Spleen (tissue), 7 donors: ENCODE measurements at regions not wholly inside any gene's neighbourhood (a gene's known extent, or its start where the extent isn't known, plus 50 kb on each side); places are given as distances from the start of the nearest gene placed in this dataset.

ENCODE experiments used
- POLR2AphosphoS5 ChIP-seq, 3 donors: sonication (generic); formaldehyde crosslinking; IDR thresholded peaks; one replicate each; pipeline ENCODE4 v1.5.1; 2017; ENCODE audit warnings: antibody characterized with exemption in 3 of 3
- TF ChIP-seq, protein P1 (sequence below), 11 experiments: fragments of 200-600 bp in 7 of 11; fragments of 450-650 bp in 4 of 11; sonication (generic) in 4 of 11; IDR thresholded peaks in 8 of 11; conservative IDR thresholded peaks in 3 of 11; 1 replicate in 7 of 11; 2 replicates in 4 of 11; pipeline versions ENCODE4 v1.4.0 to v1.8.0; 2016 to 2021; ENCODE audit warnings: antibody characterized with exemption in 11 of 11, inconsistent platforms in 4 of 11, mild to moderate bottlenecking in 1 of 11
- donor health status: DM: no; HTN: no; CAD: no; lungs with moderate emphysema.
- donor health status: DM: no; HTN: no; CAD: no.
- donor health status: DM: no; HTN: no; CAD: no.

DNA sequence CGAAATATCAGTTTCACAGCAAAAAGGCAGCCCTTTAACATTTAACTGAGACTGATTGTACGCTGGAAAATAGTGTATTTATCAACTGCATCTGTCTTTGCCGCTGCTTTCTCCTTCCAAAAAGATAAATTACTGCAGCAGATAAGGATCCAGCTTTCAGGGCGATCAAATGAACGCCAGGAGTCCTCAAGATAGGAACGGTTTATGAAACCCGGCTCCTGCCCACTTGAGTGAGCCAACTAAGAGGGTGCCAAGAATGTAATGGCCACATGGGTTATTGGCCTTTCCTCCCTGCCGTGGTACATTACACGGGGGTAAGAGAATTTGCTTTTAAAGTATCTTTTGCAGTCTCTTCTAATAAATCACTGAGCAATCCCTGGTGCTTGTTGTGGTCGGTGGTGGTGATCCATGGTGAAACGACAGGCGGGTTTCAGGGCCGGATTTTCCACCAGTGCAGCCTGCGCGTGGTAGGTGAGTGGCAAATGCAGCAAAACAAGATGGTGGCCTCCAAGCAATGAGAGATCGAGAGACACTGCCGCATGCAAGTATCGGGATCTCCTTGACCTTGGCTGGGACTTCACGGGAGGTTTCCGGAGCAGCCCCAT, 67.5 kb upstream of the IRX6 start:
- TF ChIP-seq, protein P1, sequence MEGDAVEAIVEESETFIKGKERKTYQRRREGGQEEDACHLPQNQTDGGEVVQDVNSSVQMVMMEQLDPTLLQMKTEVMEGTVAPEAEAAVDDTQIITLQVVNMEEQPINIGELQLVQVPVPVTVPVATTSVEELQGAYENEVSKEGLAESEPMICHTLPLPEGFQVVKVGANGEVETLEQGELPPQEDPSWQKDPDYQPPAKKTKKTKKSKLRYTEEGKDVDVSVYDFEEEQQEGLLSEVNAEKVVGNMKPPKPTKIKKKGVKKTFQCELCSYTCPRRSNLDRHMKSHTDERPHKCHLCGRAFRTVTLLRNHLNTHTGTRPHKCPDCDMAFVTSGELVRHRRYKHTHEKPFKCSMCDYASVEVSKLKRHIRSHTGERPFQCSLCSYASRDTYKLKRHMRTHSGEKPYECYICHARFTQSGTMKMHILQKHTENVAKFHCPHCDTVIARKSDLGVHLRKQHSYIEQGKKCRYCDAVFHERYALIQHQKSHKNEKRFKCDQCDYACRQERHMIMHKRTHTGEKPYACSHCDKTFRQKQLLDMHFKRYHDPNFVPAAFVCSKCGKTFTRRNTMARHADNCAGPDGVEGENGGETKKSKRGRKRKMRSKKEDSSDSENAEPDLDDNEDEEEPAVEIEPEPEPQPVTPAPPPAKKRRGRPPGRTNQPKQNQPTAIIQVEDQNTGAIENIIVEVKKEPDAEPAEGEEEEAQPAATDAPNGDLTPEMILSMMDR (IDR thresholded peaks at IDR 0.05 in 8 of 11, conservative IDR thresholded peaks at IDR 0.05 in 3 of 11), result no peak
- no peak for TF ChIP-seq POLR2AphosphoS5 (IDR thresholded peaks at IDR 0.05)
